Sciatic nerve (tissue), 2 donors: ENCODE measurements at regions not wholly inside any gene's neighbourhood (a gene's known extent, or its start where the extent isn't known, plus 50 kb on each side); places are given as distances from the start of the nearest gene placed in this dataset.

Source experiments
- ATAC-seq: fragments of 200-7000 bp; cut with Tn5 transposase; one replicate; pipeline ENCODE4 v1.9.1; 2020; ENCODE audit warnings: mild to moderate bottlenecking, moderate library complexity
- DNase-seq: peaks from one replicate; pipeline ENCODE4 v3.0.0-alpha.2; 2020; ENCODE audit warnings: low spot score
- intact Hi-C: fragments of 100-400 bp; cut with DNase I; formaldehyde crosslinking; loops from one replicate; pipeline ENCODE4 v1.14.2; 2022
- donor health status: DM: no; HTN: no; CAD: no.
- donor health status: DM: no; HTN: no; CAD: no.

DNA sequence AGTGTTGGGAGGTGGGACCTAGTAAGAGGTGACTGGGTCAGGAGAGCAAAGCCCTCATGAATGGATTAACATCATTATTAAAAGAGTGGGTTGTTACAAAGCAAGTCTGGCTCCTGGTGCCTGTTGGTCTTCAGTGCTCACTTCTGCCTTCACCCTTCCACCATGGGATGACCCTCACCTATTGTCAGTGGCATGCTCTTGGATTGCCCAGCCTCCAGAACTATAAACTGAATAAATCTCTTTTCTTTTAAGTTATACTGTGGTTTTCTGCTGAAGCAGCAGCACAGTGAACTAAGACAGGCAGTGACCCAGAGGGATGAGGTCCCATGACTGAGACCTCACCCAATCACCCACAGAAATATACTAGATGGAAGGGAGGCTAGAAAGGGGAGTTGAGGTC lies 57.5 kb upstream of the ATL2 start:
- DNase-seq (no peak), ATAC-seq (no peak)
- intact Hi-C loops = no loop called here

DNA sequence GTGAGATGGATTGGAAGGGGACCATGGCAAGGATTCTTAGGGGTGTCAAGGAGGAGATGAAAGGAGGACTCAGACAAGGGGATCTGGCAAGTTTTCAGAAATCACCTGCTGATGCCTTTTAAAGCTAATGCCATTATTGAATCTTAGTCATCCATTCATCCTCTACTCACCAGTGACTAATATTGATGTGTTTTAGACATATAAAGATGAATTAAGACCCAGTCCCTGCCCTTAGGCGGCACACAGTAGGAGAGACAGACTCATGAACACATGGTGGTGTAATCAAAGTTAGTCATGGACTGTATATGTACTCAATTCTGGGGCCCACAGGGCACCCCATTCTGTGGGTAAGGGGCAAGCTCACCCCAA lies 56.5 kb upstream of the ATL2 start:
- ATAC-seq = no peak
- intact Hi-C loops = no loop called here

DNA sequence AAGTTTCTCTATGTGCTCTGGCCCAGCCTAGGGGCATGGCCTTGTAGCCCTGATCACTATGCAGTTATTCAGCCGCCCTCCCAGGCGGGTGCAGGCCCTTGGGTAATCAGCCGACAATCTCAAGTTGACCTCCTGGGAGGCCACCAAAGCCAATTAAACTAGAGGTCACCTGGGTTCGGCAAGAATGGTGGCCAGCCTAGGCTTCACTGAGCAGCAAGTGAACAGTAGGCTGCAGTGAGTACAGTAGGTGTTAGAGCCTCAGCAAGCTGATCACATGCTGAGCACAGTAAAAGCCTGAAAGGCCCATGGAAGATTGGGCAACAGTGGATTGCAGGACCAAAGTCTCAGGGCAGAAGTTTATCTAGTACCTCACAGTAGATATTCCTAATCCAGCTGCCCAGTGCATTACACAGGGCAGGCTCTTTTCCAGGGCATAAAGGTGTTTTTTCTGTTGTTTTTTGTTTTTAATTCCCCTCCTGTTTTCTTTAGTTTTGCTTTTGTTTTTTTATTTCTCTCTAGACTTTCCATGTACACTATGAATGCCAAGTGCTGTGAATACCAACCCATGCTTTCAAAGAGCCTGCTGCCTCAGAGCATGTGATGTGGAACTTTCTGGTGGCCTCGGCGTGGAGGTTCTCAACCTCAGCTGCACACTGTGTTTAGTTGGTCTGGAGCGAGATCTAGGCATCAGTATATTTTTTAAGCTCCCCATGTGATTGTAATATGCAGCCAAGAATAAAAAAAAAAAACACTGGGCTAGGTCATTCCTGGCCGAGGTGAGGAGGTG lies 55.9 kb upstream of the ATL2 start:
- DNase-seq (no peak), ATAC-seq (peak; percentile 90)
- intact Hi-C loops = no loop called here

More for the DNA sequence above, 56.5 kb upstream of the ATL2 start:
- DNase-seq = no peak

DNA sequence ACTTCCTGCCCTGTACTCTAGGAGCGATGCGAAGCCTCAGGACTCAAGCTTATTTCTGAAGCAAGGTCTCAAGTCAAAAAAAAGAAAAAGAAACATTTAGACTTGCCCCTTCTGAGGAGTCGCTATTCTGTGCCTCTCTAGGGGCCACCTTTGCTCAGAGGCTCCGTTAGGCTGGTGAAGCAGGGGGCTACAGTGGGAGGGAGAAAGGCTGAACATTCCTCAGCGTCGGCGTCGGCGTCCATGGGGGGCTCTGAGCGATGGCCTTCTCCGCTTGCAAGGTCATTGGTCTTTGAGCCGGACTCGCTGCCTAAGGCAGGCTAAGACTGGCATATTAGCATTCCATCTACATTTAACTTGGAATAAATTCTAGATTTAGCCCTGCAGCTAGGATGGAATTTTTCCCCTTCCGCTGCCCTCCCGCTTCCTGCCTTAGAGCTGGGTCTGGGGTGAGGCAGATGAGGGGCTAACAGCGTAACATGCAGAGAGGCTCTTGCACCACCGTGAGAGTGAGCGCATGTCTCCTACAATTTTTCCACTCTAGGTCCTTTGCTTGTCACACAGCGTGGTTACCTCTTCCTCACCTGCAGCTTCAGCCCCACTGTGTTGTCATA lies 53.6 kb upstream of the ATL2 start:
- ATAC-seq (no peak), DNase-seq (no peak)
- intact Hi-C loops = no loop called here

DNA sequence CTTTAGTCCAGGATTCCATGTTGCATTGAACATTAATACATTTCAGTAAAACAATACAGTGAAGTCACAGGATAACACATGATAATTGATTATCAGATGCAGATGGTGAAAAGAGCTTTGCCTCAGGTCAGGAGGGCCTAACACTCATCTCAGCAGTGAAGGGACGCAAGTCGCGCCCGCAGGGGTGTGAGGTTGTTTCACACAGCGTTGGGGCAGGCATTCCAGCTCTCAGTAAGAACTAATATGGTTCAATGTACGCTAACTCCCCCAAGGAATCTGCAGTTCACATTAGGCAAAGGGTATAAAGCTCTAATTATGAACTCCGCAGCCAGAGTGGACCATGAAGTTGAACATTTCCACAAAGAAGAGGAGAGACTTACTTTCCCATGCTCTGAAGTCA lies 53.1 kb upstream of the ATL2 start:
- intact Hi-C loops = no loop called here

DNA sequence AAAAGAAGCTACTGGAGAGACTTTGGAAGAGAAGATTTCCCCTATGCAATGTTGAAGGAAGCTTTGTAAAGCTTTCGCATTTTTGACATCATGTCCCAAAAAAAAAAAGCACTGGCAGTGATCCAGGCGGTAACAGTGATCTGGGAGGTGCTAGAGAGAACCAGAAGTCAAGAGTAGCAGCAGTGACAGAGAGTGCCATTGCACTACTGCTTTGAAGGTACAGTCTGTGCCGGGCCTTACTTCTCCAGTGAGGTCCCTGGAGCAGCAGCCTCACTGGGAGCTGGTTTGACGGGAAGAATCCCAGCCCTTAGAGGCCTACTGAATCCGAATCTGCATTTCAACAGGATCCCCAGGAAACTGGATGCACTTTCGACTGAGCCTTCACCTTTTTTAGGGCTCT lies 50.9 kb upstream of the ATL2 start:
- no peak for DNase-seq
- no peak for ATAC-seq
- intact Hi-C loops = no loop called here

More for the DNA sequence above, 53.1 kb upstream of the ATL2 start:
- ATAC-seq (no peak), DNase-seq (no peak)

DNA sequence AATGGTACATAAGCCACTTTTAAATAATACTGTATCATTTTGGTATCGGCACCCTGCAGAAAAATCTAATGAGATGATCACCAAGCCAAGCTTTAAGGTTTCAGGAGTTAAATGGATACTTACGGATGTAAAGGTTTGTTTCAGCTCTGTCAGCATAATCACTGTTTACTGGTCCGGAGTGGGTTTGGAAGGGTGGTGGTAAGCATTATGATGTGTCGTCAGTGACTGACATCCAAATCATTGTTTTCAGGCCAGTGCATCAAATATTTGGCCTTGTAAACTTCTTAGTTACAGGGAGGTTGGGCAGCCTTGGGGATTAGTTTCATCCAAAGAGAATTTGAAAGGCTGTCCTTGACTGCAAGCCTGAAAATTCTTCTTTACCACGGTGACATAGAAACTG lies 50.0 kb upstream of the ATL2 start:
- intact Hi-C loops = no loop called here
- ATAC-seq (no peak), DNase-seq (no peak)
